Ascending aorta (tissue), 2 donors: ENCODE measurements at regions not wholly inside any gene's neighbourhood (a gene's known extent, or its start where the extent isn't known, plus 50 kb on each side); places are given as distances from the start of the nearest gene placed in this dataset.
A peak's percentile ranks its signal among the peaks of the same experiment; 100 is the strongest.

ENCODE experiments used
- DNase-seq, 2 donors: peaks; one replicate each; pipeline ENCODE4 v3.0.0-alpha.2; 2019; ENCODE audit warnings: low spot score in 2 of 2
- H3K27ac ChIP-seq, 2 donors: fragments of 200-600 bp; sonication (generic); one replicate each; pipeline ENCODE4 v1.5.1; 2016 to 2017; ENCODE audit warnings: mild to moderate bottlenecking in 1 of 2
- H3K27me3 ChIP-seq: fragments of 200-600 bp; sonication (generic); one replicate; pipeline ENCODE4 v1.5.1; 2017
- H3K36me3 ChIP-seq, 2 donors: fragments of 200-600 bp; sonication (generic); one replicate each; pipeline ENCODE4 v1.5.1; 2016
- H3K4me1 ChIP-seq, 2 donors: fragments of 200-600 bp; sonication (generic); one replicate each; pipeline ENCODE4 v1.5.1; 2016 to 2017; ENCODE audit warnings: mild to moderate bottlenecking in 1 of 2
- H3K4me3 ChIP-seq, 2 donors: fragments of 200-600 bp; sonication (generic); one replicate each; pipeline ENCODE4 v1.5.1; 2016 to 2017; ENCODE audit warnings: mild to moderate bottlenecking in 1 of 2
- H3K9me3 ChIP-seq, 2 donors: fragments of 200-600 bp; sonication (generic); one replicate each; pipeline ENCODE4 v1.5.1; 2016
- CTCF ChIP-seq, 3 experiments: fragments of 200-600 bp in 2 of 3; fragments of 450-650 bp in 1 of 3; sonication (generic) in 2 of 3; IDR thresholded peaks; one replicate each; pipeline ENCODE4 v1.5.1; 2016 to 2019; ENCODE audit warnings: antibody characterized with exemption in 3 of 3, mild to moderate bottlenecking in 1 of 3, moderate library complexity in 1 of 3
- intact Hi-C: fragments of 100-400 bp; cut with DNase I; formaldehyde crosslinking; loops from one replicate; pipeline ENCODE4 v1.15.1; 2023

- Histone ChIP-seq H3K4me3 (no peak overlapping the region), H3K27me3 (no peaks in the 10 kb centered on the region), H3K36me3 (no peaks in the 10 kb centered on the region), H3K9me3 (no peaks in the 10 kb centered on the region), H3K4me1 (no peaks in the 10 kb centered on the region), H3K27ac (no peak overlapping the region)
- intact Hi-C loops: no loop called here
- TF ChIP-seq CTCF (IDR thresholded peaks at IDR 0.05): no peak
- DNase-seq: no peak
Observed at GRCh38 chr6:137343241-137343640, 124.1 kb upstream of the IFNGR1 start.

GRCh38 chr6:137342607-137343190 is 123.5 kb upstream of the IFNGR1 start:
- no peaks in the 10 kb centered on the region for H3K36me3 ChIP-seq
- TF ChIP-seq CTCF (IDR thresholded peaks at IDR 0.05): no peak
- intact Hi-C loops: no loop called here
- no peaks in the 10 kb centered on the region for H3K4me1 ChIP-seq
- no peak overlapping the region for H3K27ac ChIP-seq
- DNase-seq: no peak
- no peaks in the 10 kb centered on the region for H3K27me3 ChIP-seq
- no peaks in the 10 kb centered on the region for H3K9me3 ChIP-seq
- peak overlapping the region; percentile 22 to 35 for H3K4me3 ChIP-seq

- H3K9me3 ChIP-seq: no peaks in the 10 kb centered on the region
- H3K4me3 ChIP-seq: no peak overlapping the region
- no peaks in the 10 kb centered on the region for H3K36me3 ChIP-seq
- DNase-seq: no peak
- no peaks in the 10 kb centered on the region for H3K27me3 ChIP-seq
- no peak overlapping the region for H3K27ac ChIP-seq
- TF ChIP-seq CTCF (IDR thresholded peaks at IDR 0.05): no peak
- intact Hi-C loops: no loop called here
- no peaks in the 10 kb centered on the region for H3K4me1 ChIP-seq
Observed at GRCh38 chr6:137341681-137342195, 122.6 kb upstream of the IFNGR1 start.

GRCh38 chr6:137339929-137340559 is 120.9 kb upstream of the IFNGR1 start:
- Histone ChIP-seq H3K9me3 (no peaks in the 10 kb centered on the region), H3K36me3 (no peaks in the 10 kb centered on the region), H3K4me1 (no peaks in the 10 kb centered on the region), H3K27me3 (no peaks in the 10 kb centered on the region), H3K4me3 (no peak overlapping the region), H3K27ac (no peak overlapping the region)
- TF ChIP-seq CTCF (IDR thresholded peaks at IDR 0.05): no peak
- intact Hi-C loops: no loop called here
- DNase-seq: no peak

GRCh38 chr6:137334884-137335283 is 115.7 kb upstream of the IFNGR1 start:
- Histone ChIP-seq H3K4me3 (no peak overlapping the region), H3K36me3 (no peaks in the 10 kb centered on the region), H3K9me3 (no peaks in the 10 kb centered on the region), H3K27ac (no peak overlapping the region), H3K4me1 (no peaks in the 10 kb centered on the region), H3K27me3 (no peaks in the 10 kb centered on the region)
- intact Hi-C loops: no loop called here
- no peak for DNase-seq
- TF ChIP-seq CTCF (IDR thresholded peaks at IDR 0.05): no peak
